ENCODE measurements at regions not wholly inside any gene's neighbourhood (a gene's known extent, or its start where the extent isn't known, plus 50 kb on each side); places are given as distances from the start of the nearest gene placed in this dataset.
"Not testable (repeated sequence)": the region's sequence is repeated elsewhere in the genome, so short reads cannot be mapped to it uniquely, and the experiment has no call there.

DNA sequence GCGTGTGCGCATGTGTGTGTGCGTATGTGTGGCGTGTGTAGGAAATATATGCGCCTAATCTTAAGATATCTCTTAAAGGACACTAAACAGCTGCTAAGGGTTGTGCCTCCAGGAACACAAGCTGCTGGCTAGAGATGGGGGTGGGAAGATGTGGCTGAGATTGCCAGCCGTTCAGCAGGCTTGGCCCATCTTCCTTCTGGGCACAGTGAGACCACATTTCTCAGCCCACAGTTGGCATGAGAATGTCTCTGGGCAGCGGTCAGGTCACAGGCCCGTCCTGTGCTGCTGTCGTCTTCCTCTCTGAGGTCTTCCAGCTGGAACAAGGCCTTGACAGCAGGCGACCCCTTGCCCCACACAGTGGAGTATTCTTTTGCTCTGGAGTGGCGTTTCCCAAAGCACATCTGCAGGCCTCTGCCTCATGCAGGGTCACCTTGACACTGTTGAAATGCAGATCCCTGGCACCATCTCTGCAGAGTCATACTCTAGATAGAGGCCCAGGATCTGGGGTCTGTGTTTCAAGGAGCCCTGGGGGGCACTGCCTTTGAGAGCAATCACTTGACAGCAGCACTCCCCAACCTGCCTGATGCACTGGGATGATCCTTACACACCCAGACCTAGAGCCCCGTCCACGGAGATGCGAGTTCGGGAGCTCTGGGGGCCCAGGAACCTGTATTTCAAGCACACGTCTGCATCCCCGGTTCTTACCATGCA, 335.5 kb upstream of the SFSWAP start:
- no peak for DNase-seq (ENCODE audit: low read depth)

DNA sequence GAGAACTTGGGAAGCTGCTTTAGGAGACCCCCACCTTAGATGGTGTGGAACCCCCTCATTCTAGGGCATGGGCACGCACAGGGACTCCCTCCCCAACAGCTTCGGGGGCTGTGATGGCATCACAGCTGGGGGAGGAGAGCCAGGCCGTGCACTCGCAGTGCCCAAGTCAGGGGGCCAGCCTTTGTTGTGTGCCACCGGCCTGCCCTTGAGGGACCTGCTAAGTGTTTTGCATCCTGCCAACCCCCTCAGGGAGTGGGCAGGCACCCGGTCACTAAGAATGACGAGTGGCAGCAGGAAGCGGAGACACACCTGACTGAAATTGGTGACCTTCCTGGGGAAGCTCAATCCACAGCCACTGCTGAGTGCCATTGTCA, 334.9 kb upstream of the SFSWAP start:
- no peak for DNase-seq (ENCODE audit: low read depth)

DNA sequence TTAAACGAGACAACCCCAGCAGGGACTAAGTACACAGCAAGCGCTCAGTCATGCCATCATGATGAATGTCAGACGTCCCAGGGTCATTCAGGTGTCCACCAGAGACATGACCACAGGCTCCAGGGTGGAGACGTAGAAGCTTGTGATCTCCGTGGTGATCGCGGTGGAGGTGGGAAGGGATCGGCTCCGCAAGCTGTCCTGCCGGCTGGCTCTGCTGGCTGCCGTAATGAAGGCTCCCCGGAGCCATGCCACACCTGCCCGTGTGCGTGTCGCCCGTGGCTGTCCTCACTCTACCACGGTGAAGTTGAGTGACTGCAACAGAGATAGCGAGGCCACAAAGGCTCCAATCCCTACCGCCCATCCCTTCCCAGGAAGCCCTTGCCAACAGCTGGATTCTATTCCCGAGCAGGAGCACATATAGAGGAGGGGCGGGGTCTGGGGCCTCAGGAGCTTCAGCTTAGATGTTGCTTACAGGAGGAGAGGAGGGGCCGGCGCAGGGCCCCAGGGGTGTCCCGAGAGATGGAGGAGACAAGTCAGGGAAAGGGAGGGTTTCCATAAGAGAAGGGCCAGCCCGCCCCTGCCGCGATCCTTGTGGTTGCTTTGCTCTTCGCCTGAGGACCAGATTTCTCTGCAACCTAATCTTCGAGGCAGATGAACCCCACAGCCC, 332.6 kb upstream of the SFSWAP start:
- DNase-seq (ENCODE audit: low read depth) = no peak

DNA sequence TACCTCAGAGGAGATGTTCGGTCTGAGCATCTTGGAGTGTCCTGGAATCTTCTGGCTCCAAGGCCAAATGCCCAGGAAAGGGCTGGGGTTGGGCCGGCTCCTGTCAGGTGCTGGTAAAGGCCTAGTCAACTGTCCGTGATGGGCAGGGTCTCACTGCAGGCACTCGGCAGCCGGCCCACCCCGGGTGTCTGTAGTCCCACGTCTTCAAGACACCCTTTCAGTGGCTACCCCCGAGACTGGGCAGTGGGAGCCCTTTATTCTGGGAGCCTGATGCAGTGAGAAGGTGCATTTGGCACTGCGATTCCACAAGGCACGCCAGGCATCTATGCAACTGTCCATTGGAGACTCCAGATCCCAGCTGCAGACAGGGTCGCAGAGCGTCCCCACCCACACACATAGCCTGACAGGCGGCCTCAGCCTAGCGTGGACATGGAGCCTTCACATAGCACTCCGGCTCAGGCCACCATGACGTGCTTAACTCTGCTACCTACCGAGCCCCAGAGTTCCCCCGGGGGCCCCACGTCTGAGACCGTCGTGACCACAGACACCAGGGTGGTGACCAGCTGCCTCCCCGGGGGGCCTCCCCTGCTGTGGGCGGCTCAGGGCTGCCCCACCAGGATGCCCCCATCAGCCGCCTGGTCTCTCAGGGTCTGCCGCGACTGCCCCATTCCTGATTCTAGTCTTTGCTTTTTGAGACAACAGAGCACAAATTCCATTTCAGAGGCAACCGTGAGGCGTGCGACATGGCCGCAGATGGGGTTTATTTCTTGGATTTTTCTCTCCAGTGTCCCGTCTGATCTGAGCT, 331.8 kb upstream of the SFSWAP start:
- DNase-seq (ENCODE audit: low read depth) = no peak

DNA sequence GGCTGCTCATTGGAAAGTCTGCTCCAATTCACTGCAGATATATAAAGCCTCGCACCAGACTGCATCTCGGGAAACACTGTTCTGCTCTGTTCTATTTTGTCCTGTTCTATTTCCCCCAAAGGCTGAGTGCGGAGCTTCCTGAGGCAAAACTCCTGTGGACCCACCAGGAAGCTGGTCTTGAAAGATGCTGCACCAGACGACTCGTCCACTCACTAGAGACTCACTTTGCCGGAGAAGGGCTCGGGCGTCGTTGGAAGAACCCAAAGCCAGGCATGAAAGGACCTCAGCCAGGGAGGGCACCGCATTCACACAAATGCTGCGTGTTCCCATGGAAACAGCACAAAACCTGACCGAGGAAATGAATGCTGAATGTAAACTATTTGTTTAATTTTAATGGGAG, 331.2 kb upstream of the SFSWAP start:
- DNase-seq (ENCODE audit: low read depth) = no peak

DNA sequence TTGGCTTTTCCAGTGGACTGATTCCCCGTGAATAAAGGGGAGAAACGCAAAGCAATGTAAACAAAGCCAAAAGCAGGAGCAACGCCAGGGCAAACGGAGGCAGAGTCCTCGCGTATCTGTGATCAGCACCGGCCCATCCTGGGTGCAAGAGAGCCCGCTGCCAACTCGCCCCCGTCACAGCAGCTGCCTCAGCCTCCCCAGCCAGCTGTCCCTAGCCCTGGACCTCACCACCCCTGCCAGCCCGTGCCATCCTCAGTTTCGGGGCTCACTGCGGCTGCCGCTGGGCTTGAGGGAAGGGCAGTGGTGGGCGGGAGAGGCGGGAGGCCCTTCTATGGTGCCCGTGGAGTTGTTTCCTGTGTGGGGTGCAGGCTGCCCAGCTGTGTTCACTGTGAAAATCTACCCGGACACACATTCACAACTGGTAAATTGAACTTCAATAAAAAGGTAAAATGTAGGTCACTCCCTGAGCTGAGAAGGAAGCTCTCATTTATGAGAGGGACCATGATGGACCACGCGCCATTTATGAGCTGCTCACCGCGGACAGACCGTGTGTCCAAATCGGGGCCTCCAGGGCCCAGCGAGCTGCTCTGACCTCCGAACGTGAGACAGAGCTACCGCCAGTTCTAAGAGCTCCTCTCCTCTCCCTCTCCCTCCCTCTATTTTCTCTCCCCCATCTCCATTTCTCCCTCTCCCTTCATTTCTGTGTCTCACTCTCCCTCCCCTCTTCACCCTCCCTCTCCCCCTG, 330.5 kb upstream of the SFSWAP start:
- no peak for DNase-seq (ENCODE audit: low read depth)

DNA sequence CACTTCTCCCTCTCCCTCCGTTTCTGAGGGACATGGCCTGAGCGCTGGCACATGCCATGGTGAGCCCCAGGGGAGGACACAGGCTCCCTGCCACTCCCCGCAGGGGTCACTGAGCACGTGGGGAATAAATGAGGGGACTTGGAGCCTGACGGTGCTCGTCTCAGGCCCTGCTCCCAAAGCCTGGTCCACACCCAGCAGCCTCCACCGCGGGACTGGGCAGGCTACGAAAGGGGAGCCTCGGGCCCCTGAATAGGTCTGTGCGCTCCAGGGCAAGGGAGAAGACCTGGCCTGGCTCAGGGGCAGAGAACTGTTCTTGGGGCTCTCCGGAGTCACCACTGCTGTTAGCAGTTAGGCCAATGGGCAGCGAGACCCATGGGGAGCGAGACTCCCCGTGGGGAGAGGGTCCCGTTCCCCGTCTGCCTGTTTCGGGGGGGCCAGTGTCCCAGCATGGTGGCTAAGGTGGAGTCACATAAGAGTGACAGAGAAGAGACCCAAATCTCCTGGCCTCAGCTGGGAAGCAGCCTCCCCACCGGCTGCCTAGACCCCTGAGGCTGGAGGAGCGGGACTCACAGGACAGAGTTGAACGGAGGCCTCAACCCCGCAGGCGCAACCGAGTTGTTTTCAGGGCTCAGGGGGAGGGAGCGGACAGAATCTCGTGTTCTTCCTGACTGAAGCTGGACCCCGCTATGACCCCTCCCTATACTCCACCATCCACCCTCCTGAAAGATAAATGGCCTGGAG, 329.8 kb upstream of the SFSWAP start:
- no peak for DNase-seq (ENCODE audit: low read depth)

DNA sequence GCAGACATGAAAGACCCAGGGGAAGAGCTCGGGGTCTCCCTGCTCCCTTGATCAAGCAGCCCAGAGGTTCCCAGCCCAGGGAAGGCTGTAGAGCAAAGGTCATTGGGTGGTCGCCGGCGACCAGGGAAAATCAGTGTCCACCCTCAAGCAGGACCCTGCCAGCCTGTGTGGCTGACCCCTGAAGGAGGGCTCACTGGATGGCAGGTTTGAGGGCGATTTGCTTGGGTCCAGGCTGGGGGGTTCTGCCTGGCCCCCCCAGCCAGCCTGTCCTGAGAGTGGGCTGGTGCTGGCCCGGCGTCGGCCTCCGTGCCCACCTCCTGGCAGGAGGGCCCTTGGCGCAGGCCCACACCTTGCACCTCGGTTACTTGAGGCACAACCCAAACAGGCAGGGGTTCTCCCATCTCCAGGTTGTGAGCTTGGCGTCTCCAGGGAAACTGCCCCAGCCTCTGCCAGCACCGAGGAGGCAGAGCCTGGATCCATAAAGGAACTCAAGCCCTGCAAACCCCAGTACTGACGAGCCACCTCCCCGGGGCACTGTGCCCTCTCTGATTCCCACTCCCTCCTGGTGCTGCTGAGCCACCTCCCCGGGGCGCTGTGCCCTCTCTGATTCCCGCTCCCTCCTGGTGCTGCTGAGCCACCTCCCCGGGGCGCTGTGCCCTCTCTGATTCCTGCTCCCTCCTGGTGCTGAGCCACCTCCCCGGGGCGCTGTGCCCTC, 329.0 kb upstream of the SFSWAP start:
- no peak for DNase-seq (ENCODE audit: low read depth)

DNA sequence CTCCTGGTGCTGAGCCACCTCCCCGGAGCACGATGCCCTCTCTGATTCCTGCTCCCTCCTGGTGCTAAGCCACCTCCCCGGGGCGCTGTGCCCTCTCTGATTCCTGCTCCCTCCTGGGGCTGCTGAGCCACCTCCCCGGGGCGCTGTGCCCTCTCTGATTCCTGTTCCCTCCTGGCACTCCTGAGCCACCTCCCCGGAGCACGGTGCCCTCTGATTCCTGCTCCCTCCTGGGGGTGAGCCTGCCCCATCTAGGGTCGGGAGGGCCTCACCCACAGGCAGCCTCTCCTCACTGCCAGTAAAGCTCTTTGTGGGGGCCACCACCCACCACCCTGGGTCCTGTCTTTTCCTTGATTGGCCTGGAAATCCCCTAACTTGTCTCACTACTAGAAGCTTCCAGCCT, 327.6 kb upstream of the SFSWAP start:
- DNase-seq (ENCODE audit: low read depth) = no peak

DNA sequence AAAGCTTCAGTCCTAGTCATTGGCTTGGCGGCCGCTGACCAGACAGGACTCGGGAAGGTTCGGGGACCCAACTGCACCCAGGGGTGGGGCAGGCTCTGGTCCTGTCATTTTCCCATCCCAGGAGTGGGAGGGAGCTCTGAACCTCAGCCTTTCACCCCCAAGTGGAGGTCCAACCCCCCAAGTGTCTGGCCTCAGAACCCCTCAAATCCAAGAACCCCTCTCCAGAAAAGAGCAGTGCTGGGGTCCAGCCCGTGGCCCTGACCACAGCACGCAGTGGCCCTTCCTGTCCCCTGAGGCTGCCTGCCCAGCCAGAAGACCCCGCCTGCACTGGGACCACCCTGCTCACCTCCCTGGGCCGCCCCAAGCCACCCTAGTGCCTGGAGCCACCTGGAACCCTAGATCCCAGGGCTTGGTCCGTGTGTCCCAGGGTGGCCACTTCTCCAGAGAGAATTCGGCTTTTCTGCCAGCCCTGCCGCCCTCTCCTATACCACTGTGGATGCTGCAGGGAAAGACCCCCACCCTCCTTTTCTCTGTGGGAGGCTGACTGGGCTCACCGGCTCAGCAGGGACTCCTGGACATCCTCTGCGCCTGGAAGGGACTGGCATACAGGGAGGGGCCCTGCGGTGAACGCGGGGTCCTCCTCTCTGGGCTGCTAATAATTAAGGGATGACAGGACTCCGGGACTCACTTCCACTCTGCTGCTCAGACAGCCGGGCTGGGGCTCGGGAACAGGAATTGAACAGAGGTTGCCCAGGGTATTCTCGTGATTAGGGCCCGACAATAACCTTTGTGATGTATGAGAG, 326.9 kb upstream of the SFSWAP start:
- DNase-seq (ENCODE audit: low read depth) = no peak

DNA sequence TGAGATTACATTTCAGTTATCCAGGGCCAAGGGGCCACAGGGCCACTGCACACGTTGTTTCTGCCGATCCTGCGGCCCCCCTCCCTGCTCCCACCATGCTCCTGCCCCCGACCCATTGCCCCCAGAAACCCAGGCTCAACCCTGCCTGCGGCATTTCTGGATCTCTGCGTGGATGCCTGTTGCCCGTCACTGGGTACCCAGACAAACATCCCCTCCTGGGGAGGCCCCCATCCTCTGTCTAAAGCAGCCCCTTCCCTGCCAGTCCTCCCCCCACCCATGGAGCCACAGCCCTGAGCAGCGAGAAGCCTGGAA, 326.4 kb upstream of the SFSWAP start:
- DNase-seq (ENCODE audit: low read depth) = no peak

DNA sequence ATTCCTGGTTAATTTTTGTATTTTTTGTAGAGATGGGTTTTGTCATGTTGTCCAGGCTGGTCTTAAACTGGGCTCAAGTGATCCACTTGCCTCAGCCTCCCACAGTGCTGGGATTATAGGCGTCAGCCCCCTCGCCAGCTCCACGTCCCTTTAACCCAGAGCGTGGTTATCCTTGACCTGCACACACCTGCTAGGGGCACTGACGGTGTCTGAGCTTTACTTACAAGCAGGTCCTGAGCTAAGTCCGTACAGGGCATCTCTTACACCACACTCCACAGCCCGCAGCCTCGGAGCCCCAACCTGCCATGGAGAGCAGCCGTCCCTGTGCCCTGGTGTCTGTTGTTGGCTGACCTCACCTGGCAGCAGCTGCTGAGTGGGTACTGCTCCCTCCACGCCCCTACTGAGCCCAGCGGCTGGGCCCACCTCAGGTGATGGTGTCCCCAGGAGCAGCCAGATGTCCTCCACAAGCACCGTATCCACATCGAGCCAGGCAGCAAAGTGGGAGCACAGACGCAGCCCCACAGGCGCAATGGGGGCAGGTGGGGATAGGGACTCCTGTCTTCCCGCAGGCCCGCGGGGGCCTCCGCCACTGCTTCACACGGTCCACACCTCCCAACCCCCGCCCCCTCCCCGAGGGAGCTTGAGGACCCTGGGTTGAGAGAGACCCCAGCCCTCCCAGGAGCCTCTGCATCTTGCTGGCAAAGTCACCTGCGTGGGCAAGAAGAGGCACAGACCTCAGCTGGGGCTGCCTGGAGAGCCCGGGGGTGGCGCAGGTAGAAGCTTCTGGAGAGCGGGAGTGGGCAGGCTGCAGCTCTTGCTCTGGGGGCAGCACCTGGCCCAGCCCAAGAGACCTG, 325.4 kb upstream of the SFSWAP start:
- no peak for DNase-seq (ENCODE audit: low read depth)

DNA sequence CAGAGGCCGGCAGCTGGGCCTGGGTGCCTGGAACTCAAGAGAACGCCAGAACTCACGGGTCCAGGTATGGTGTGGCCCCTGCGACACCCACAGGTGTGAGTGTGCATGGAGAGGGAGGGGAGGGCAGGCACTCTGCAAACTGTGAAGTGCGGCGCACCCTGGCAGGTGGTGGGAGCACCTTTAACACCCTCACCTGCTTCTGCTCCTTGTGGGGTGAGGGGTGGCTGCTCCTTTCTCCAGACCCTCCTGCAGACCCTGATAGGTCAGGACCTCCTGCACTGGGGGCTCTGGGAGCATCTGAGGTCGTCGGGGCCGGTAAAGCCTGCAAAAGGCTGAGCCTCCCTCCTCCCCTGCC, 324.7 kb upstream of the SFSWAP start:
- DNase-seq (ENCODE audit: low read depth) = no peak

DNA sequence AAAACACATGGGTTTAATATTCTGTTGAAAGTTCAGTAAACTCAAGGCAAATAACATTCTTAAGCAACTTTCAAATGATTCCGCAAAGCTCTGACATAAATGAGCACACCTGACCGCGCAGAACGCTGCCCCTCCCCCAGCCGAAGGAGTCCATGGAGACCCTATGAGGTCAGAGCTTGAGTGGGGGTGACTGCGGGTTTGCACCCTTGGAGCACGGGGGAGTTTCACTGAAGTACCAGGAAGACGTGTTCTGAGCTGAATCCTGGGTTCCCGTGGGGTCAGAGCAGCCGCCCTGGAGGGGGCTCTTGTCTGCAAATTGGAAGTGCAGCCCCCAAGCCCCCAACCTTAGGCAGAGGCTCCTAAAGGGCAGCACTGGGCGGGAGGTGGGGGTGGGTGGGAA, 324.1 kb upstream of the SFSWAP start:
- no peak for DNase-seq (ENCODE audit: low read depth)

DNA sequence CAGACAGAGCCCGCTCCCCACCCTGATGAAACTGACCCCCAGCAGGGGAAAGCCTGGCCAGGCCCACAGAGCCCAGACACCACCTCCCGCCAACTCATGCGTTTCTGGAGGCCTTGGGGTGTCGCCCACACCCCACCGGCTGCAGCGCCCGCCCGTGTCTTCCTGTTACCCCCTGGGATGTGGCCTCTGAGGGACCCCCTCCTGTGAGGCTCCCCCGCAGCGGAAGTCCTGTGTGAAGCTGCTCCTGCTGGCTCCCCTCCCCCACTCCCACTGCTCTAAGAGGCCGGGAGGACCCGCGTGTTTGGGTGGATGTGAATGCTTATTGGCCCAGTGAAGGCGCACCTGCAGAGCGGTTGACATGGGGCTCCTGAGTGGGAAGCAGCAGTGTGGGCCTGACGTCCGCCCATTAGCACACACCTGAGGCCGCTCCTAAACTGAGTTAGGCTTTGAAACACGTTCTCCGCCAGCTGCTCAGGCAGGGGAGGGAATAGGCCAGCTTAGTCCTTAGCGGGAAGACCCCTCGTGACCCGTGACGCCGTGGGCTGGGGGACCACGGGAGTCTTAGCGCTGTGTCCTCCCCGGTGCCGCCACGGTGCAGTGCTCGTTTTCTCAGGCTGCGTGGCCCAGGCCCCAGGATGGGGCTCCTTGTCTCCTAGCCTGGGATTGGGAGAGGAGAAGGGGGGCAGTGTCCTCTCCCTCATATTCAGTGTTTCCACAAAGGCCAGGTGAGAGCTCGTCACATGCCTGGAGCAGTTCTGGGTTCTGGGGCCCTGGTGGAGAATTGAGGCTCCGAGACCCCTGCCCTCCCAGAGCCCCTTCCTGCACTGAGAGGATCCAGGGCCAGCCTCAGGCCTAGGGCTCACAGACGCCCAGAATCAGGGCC, 323.4 kb upstream of the SFSWAP start:
- DNase-seq (ENCODE audit: low read depth) = no peak

DNA sequence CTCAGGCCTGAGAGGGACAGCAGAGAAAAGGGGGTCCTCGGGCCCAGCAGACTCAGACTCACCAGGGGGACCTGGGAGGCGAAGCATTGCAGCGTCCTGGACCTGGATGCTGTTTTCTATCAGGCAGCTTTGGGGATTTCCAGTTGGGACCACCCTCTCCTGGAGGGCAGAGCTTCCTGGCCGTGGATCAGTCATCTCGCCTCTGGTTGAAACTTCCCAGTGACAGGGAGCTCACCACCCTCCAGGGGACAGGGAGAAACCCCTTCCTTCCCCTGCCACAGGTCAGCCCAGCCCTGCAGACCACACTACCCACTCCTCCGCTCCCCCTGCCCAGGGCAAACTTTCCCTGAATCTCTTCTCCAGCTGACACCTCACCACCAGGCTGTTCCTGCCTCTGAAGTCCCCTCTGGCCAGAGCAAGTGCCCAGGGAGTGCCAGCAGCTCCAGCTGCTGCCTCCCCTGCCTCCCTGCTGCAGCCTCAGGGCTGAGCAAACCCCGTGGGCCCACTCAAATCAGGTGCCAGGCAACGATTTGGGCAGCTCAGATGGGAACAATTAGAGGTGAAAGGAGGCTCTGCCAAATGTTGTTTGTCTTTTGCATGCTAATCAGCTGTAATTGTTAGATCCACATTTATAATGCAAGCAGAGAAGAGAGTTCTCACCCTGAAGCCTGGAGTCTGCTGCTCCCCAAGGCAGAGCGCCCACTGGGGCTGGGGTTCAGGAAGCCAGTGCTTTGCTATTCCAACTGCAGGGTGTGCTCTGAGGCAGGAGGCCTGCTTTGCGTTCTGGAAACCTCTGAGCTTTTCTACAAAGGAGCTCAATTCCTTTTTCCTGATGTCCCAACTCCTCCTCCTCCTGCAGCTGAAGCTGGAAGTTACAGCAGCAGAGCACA, 322.5 kb upstream of the SFSWAP start:
- not testable (repeated sequence) for DNase-seq (ENCODE audit: low read depth)
